Neural progenitor cell (in vitro differentiated cells): ENCODE measurements at regions not wholly inside any gene's neighbourhood (a gene's known extent, or its start where the extent isn't known, plus 50 kb on each side); places are given as distances from the start of the nearest gene placed in this dataset.

Experiments used
- DNase-seq: peaks from one replicate; pipeline ENCODE4 v3.0.0-alpha.2; 2016; ENCODE audit warnings: low spot score
- H2AFZ ChIP-seq: fragments of 200-600 bp; sonication (generic); replicated peaks from 2 replicates; pipeline ENCODE4 v1.6.1; 2016; ENCODE audit warnings: antibody characterized with exemption
- H3F3A ChIP-seq: fragments of 200-600 bp; sonication (generic); 2 replicates; pipeline ENCODE4 v1.6.1; 2016; ENCODE audit warnings: antibody characterized with exemption, low read depth
- H3K27ac ChIP-seq: fragments of 200-600 bp; sonication (generic); 2 replicates; pipeline ENCODE4 v1.5.1; 2016; ENCODE audit warnings: mild to moderate bottlenecking
- H3K27me3 ChIP-seq: fragments of 200-600 bp; sonication (generic); 2 replicates; pipeline ENCODE4 v1.6.1; 2016; ENCODE audit warnings: mild to moderate bottlenecking, moderate library complexity
- H3K36me3 ChIP-seq: fragments of 200-600 bp; sonication (generic); 2 replicates; pipeline ENCODE4 v1.5.1; 2016
- H3K4me1 ChIP-seq: fragments of 200-600 bp; sonication (generic); 2 replicates; pipeline ENCODE4 v1.6.1; 2016; ENCODE audit warnings: mixed run types
- H3K4me2 ChIP-seq: fragments of 200-600 bp; sonication (generic); 2 replicates; pipeline ENCODE4 v1.6.1; 2016
- H3K4me3 ChIP-seq: fragments of 200-600 bp; sonication (generic); 2 replicates; pipeline ENCODE4 v1.5.1; 2016
- H3K79me2 ChIP-seq: fragments of 200-600 bp; sonication (generic); 2 replicates; pipeline ENCODE4 v1.6.1; 2016; ENCODE audit warnings: low read depth
- H3K9ac ChIP-seq: fragments of 200-600 bp; sonication (generic); 2 replicates; pipeline ENCODE4 v1.6.1; 2016
- H3K9me3 ChIP-seq: fragments of 200-600 bp; sonication (generic); 2 replicates; pipeline ENCODE4 v1.5.1; 2016; ENCODE audit warnings: low read depth
- H4K20me1 ChIP-seq: fragments of 200-600 bp; sonication (generic); 2 replicates; pipeline ENCODE4 v1.6.1; 2016; ENCODE audit warnings: low read depth
- H3K27ac Mint-ChIP-seq: 3 replicates; pipeline ENCODE4 v1.8.0; 2021; ENCODE audit warnings: mixed read lengths
- H3K27me3 Mint-ChIP-seq: 2 replicates; pipeline ENCODE4 v1.8.0; 2022; ENCODE audit warnings: low read depth, mild to moderate bottlenecking, inconsistent platforms, moderate library complexity, mixed read lengths; ENCODE audit not compliant: insufficient read depth
- H3K36me3 Mint-ChIP-seq: 3 replicates; pipeline ENCODE4 v1.8.0; 2021; ENCODE audit warnings: mixed read lengths
- H3K4me1 Mint-ChIP-seq: 3 replicates; pipeline ENCODE4 v1.8.0; 2021; ENCODE audit warnings: mixed read lengths
- H3K4me3 Mint-ChIP-seq: 3 replicates; pipeline ENCODE4 v1.8.0; 2021; ENCODE audit warnings: mild to moderate bottlenecking, moderate library complexity, mixed read lengths
- H3K9me3 Mint-ChIP-seq: 3 replicates; pipeline ENCODE4 v1.8.0; 2020; ENCODE audit warnings: mixed read lengths
- EZH2 ChIP-seq: fragments of 200-600 bp; sonication (generic); IDR thresholded peaks from 2 replicates; pipeline ENCODE4 v1.6.1; 2017; ENCODE audit warnings: antibody characterized with exemption, mild to moderate bottlenecking, moderate library complexity
- EZH2phosphoT487 ChIP-seq: fragments of 200-600 bp; sonication (generic); IDR thresholded peaks from 2 replicates; pipeline ENCODE4 v1.6.1; 2017; ENCODE audit warnings: antibody characterized with exemption
- TF ChIP-seq, protein P1 (sequence below): fragments of 200-600 bp; sonication (generic); IDR thresholded peaks from 2 replicates; pipeline ENCODE4 v1.5.1; 2017; ENCODE audit warnings: antibody characterized with exemption, mild to moderate bottlenecking

GRCh38 chr21:35624901-35625300 is 435.4 kb downstream of the SETD4 start:
- no peaks in the 10 kb centered on the region for H3K4me1 ChIP-seq
- H3K4me2 ChIP-seq: no peak overlapping the region
- no peak overlapping the region for H3K4me3 ChIP-seq
- no peak overlapping the region for H3K4me3 Mint-ChIP-seq
- no peaks in the 10 kb centered on the region for H3K4me1 Mint-ChIP-seq
- no peak overlapping the region for H3K27ac ChIP-seq
- no peaks in the 10 kb centered on the region for H3K27me3 ChIP-seq
- no peak for TF ChIP-seq EZH2phosphoT487
- TF ChIP-seq EZH2: no peak
- TF ChIP-seq, protein P1, sequence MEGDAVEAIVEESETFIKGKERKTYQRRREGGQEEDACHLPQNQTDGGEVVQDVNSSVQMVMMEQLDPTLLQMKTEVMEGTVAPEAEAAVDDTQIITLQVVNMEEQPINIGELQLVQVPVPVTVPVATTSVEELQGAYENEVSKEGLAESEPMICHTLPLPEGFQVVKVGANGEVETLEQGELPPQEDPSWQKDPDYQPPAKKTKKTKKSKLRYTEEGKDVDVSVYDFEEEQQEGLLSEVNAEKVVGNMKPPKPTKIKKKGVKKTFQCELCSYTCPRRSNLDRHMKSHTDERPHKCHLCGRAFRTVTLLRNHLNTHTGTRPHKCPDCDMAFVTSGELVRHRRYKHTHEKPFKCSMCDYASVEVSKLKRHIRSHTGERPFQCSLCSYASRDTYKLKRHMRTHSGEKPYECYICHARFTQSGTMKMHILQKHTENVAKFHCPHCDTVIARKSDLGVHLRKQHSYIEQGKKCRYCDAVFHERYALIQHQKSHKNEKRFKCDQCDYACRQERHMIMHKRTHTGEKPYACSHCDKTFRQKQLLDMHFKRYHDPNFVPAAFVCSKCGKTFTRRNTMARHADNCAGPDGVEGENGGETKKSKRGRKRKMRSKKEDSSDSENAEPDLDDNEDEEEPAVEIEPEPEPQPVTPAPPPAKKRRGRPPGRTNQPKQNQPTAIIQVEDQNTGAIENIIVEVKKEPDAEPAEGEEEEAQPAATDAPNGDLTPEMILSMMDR: no peak
- H3K27me3 Mint-ChIP-seq: peaks cover 4% of the 10 kb centered on the region
- no peak for DNase-seq
- H3K36me3 Mint-ChIP-seq: no peaks in the 10 kb centered on the region
- no peak overlapping the region for H3K27ac Mint-ChIP-seq
- H2AFZ ChIP-seq: no peak overlapping the region
- no peaks in the 10 kb centered on the region for H3K9me3 ChIP-seq
- H3K36me3 ChIP-seq: no peaks in the 10 kb centered on the region
- no peaks in the 10 kb centered on the region for H3K79me2 ChIP-seq
- H4K20me1 ChIP-seq: no peaks in the 10 kb centered on the region
- H3K9me3 Mint-ChIP-seq: no peaks in the 10 kb centered on the region
- no peak overlapping the region for H3K9ac ChIP-seq
- no peaks in the 10 kb centered on the region for H3F3A ChIP-seq

- no peaks in the 10 kb centered on the region for H3K9me3 Mint-ChIP-seq
- H3K9me3 ChIP-seq: no peaks in the 10 kb centered on the region
- H2AFZ ChIP-seq: peak overlapping the region; percentile 35
- peaks cover 4% of the 10 kb centered on the region for H3K27me3 Mint-ChIP-seq
- no peak overlapping the region for H3K27ac Mint-ChIP-seq
- DNase-seq: no peak
- no peak overlapping the region for H3K9ac ChIP-seq
- no peaks in the 10 kb centered on the region for H3K36me3 Mint-ChIP-seq
- no peaks in the 10 kb centered on the region for H3K79me2 ChIP-seq
- no peak overlapping the region for H3K4me2 ChIP-seq
- H3K27ac ChIP-seq: no peak overlapping the region
- no peak for TF ChIP-seq EZH2phosphoT487
- no peak for TF ChIP-seq EZH2
- TF ChIP-seq, protein P1: no peak
- no peaks in the 10 kb centered on the region for H3K4me1 Mint-ChIP-seq
- no peak overlapping the region for H3K4me3 ChIP-seq
- no peaks in the 10 kb centered on the region for H4K20me1 ChIP-seq
- H3K4me1 ChIP-seq: no peaks in the 10 kb centered on the region
- no peaks in the 10 kb centered on the region for H3F3A ChIP-seq
- no peaks in the 10 kb centered on the region for H3K27me3 ChIP-seq
- no peak overlapping the region for H3K4me3 Mint-ChIP-seq
- no peaks in the 10 kb centered on the region for H3K36me3 ChIP-seq
These were observed 437.7 kb downstream of the SETD4 start for GRCh38 chr21:35622612-35623011.

- peaks cover 4% of the 10 kb centered on the region for H3K27me3 Mint-ChIP-seq
- TF ChIP-seq EZH2 (no peak), EZH2phosphoT487 (no peak)
- TF ChIP-seq, protein P1: no peak
These were observed 441.1 kb downstream of the SETD4 start for GRCh38 chr21:35619184-35619583.

More at GRCh38 chr21:35619184-35619583, 441.1 kb downstream of the SETD4 start:
- Mint-ChIP-seq H3K27ac (no peak overlapping the region), H3K36me3 (no peaks in the 10 kb centered on the region), H3K9me3 (no peaks in the 10 kb centered on the region), H3K4me1 (no peaks in the 10 kb centered on the region), H3K4me3 (no peak overlapping the region)
- Histone ChIP-seq H3K36me3 (no peaks in the 10 kb centered on the region), H4K20me1 (no peaks in the 10 kb centered on the region), H3K9me3 (no peaks in the 10 kb centered on the region), H3K79me2 (no peaks in the 10 kb centered on the region), H3K27me3 (no peaks in the 10 kb centered on the region), H3K4me2 (no peak overlapping the region), H3K27ac (no peak overlapping the region), H3K9ac (no peak overlapping the region), H2AFZ (no peak overlapping the region), H3F3A (no peaks in the 10 kb centered on the region), H3K4me1 (no peaks in the 10 kb centered on the region), H3K4me3 (no peak overlapping the region)
- no peak for DNase-seq
